ENCODE measurements at regions not wholly inside any gene's neighbourhood (a gene's known extent, or its start where the extent isn't known, plus 50 kb on each side); places are given as distances from the start of the nearest gene placed in this dataset.
"Not testable (repeated sequence)": the region's sequence is repeated elsewhere in the genome, so short reads cannot be mapped to it uniquely, and the experiment has no call there.

DNA sequence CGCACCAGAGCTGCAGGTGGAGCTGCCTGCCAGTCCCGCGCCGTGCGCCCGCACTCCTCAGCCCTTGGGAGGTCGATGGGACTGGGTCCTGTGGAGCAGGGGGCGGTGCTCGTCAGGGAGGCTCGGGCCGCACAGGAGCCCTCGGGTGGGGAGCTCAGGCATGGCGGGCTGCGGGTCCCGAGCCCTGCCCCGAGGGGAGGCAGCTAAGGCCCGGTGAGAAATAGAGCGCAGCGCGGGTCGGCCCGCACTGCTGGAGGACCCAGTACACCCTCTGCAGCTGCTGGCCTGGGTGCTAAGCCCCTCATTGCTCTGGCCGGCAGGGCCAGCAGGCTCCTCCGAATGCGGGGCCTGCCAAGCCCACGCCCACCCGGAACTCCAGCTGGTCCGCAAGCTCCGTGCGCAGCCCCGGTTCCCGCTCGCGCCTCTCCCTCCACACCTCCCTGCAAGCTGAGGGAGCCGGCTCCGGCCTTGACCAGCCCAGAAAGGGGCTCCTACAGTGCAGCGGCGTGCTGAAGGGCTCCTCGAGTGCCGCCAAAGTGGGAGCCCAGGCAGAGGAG lies 403.7 kb upstream of the KLHL1 start:
- DNase-seq (ENCODE audit: low spot score); intact Hi-C loops (cut with micrococcal nuclease); H3K36me3 Mint-ChIP-seq (ENCODE audit: low read depth); H3K27me3 Mint-ChIP-seq (ENCODE audit: low read depth); H3K27ac Mint-ChIP-seq; H3K4me3 Mint-ChIP-seq (ENCODE audit: low read depth); H3K4me1 Mint-ChIP-seq (ENCODE audit: low read depth): not testable (repeated sequence)
- peaks cover 25% of the 10 kb centered on the region for H3K9me3 Mint-ChIP-seq

- H3K27me3 Mint-ChIP-seq (ENCODE audit: low read depth) = no peaks in the 10 kb centered on the region
- H3K36me3 Mint-ChIP-seq (ENCODE audit: low read depth) = no peaks in the 10 kb centered on the region
- peaks cover 32% of the 10 kb centered on the region for H3K9me3 Mint-ChIP-seq
- H3K4me1 Mint-ChIP-seq (ENCODE audit: low read depth) = no peaks in the 10 kb centered on the region
- intact Hi-C loops (cut with micrococcal nuclease) = no loop called here
- no peak overlapping the region for H3K4me3 Mint-ChIP-seq (ENCODE audit: low read depth)
- DNase-seq (ENCODE audit: low spot score) = no peak
- no peak overlapping the region for H3K27ac Mint-ChIP-seq
Observed at GRCh38 chr13:70505809-70506208, 397.6 kb upstream of the KLHL1 start.

- Mint-ChIP-seq H3K36me3 (ENCODE audit: low read depth) (no peaks in the 10 kb centered on the region), H3K4me1 (ENCODE audit: low read depth) (no peaks in the 10 kb centered on the region), H3K27ac (no peak overlapping the region), H3K4me3 (ENCODE audit: low read depth) (no peak overlapping the region), H3K27me3 (ENCODE audit: low read depth) (no peaks in the 10 kb centered on the region), H3K9me3 (peaks cover 15% of the 10 kb centered on the region)
- intact Hi-C loops (cut with micrococcal nuclease) = no loop called here
- DNase-seq (ENCODE audit: low spot score) = no peak
Observed at GRCh38 chr13:70502944-70503343, 394.7 kb upstream of the KLHL1 start.

DNA sequence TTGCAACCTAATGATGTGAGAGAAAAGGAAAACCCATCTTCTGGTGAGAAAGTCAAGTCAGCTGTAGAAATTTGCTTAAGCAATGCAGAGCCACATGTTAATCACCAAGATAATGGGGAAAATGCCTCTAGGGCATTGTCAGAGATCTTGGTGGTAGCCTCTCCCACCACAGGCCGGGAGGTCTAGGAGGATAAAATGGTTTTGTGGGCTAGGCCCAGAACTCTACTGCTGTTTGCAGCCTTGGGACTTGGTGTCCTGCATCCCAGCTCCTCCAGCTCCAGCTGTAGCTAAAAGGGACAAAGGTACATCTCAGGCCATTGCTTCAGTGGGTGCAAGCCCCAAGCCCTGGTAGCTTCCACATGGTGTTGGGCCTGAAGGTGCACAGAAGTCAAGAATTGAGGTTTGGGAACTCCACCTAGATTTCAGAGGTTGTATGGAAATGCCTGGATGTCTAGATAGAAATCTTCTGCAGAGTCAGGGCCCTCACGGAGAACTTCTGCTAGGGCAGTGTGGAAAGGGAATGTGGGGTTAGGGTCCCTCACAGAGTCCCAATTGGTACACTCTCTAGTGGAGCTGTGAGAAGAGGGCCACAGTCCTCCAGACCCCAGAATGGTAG lies 382.2 kb upstream of the KLHL1 start:
- intact Hi-C loops (cut with micrococcal nuclease) = no loop called here
- DNase-seq (ENCODE audit: low spot score) = no peak
- no peak overlapping the region for H3K4me3 Mint-ChIP-seq (ENCODE audit: low read depth)
- H3K27me3 Mint-ChIP-seq (ENCODE audit: low read depth) = no peaks in the 10 kb centered on the region
- peaks cover 46% of the 10 kb centered on the region for H3K9me3 Mint-ChIP-seq
- H3K27ac Mint-ChIP-seq = no peak overlapping the region
- H3K4me1 Mint-ChIP-seq (ENCODE audit: low read depth) = no peaks in the 10 kb centered on the region
- no peaks in the 10 kb centered on the region for H3K36me3 Mint-ChIP-seq (ENCODE audit: low read depth)

- intact Hi-C loops (cut with micrococcal nuclease) = no loop called here
- Mint-ChIP-seq H3K27me3 (ENCODE audit: low read depth) (no peaks in the 10 kb centered on the region), H3K9me3 (peaks cover 18% of the 10 kb centered on the region), H3K27ac (no peak overlapping the region), H3K36me3 (ENCODE audit: low read depth) (no peaks in the 10 kb centered on the region), H3K4me3 (ENCODE audit: low read depth) (no peak overlapping the region), H3K4me1 (ENCODE audit: low read depth) (no peaks in the 10 kb centered on the region)
- no peak for DNase-seq (ENCODE audit: low spot score)
Observed at GRCh38 chr13:70484931-70485330, 376.7 kb upstream of the KLHL1 start.

DNA sequence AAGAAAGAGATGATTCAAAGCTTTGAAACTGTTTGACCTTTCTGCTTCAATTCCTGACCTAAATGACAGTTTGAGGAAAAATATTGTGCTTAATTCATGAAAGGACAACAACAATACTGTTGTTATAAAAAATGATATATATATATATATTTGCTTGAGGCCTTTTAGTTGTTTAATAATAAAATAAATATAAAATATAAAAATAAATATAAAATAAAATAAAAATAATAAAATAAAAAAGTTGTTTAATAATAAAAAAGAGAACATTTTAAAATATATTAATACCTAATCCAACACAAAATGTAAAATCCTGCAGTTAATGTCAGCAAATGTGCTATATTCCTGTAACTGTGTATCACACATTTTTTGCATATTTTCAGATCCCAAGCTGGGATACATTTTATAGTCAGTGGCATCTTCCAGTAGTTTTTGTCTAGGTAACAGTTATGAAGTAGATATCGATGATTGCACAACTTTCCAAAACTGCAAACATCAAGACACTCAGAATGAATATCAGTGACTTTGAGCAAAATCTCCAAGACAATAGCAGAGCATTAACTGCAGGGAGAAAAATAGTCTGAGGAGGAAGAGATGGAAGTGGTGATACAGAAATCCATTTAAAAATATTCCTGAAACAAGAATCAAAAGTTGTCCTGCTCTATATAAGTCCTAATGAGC lies 375.5 kb upstream of the KLHL1 start:
- Mint-ChIP-seq H3K4me1 (ENCODE audit: low read depth) (no peaks in the 10 kb centered on the region), H3K27me3 (ENCODE audit: low read depth) (no peaks in the 10 kb centered on the region), H3K9me3 (peaks cover 16% of the 10 kb centered on the region), H3K27ac (no peak overlapping the region), H3K36me3 (ENCODE audit: low read depth) (no peaks in the 10 kb centered on the region), H3K4me3 (ENCODE audit: low read depth) (no peak overlapping the region)
- DNase-seq (ENCODE audit: low spot score) = no peak
- intact Hi-C loops (cut with micrococcal nuclease) = no loop called here

DNA sequence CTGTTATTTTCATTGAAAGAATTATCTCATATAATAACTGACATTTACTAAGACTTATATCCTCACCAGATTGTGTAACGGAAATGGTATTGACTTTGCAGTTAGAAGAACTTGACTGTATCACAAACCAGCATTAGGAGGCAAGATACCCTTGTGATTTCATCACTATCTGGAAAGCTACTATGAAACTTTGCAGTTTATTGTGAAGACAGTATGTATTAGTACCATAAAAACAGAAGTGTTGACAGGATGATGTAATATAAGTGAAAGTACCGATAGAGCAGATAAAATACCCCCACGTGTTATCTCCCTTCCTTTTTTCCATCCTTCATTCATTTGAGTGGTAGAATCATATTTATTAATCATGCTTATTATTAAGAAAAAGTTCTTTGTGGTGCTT lies 365.7 kb upstream of the KLHL1 start:
- no peaks in the 10 kb centered on the region for H3K4me1 Mint-ChIP-seq (ENCODE audit: low read depth)
- DNase-seq (ENCODE audit: low spot score) = no peak
- H3K27me3 Mint-ChIP-seq (ENCODE audit: low read depth) = no peaks in the 10 kb centered on the region
- no peak overlapping the region for H3K27ac Mint-ChIP-seq
- intact Hi-C loops (cut with micrococcal nuclease) = no loop called here
- H3K4me3 Mint-ChIP-seq (ENCODE audit: low read depth) = no peak overlapping the region
- H3K36me3 Mint-ChIP-seq (ENCODE audit: low read depth) = no peaks in the 10 kb centered on the region
- peaks cover 12% of the 10 kb centered on the region for H3K9me3 Mint-ChIP-seq

DNA sequence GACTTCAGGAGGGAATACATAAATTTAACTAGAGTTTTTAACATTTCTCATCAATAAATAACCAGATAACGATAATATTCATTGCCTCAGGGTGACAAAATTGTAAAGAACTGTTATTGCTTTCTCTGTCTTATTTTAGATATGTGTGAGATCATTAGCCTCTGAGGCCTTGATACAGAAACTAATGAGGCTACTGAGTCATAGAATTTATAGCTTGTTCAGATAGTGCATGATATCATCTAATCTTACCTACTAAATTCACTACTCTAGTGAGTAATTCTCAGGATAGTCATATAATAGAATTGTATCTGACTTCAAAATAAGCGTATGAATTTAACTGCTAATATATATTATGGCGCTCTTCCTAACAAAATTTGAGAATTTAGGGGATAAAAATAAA lies 360.8 kb upstream of the KLHL1 start:
- no peak overlapping the region for H3K27ac Mint-ChIP-seq
- peaks cover 3% of the 10 kb centered on the region for H3K9me3 Mint-ChIP-seq
- no peaks in the 10 kb centered on the region for H3K27me3 Mint-ChIP-seq (ENCODE audit: low read depth)
- no peak for DNase-seq (ENCODE audit: low spot score)
- H3K4me3 Mint-ChIP-seq (ENCODE audit: low read depth) = no peak overlapping the region
- H3K4me1 Mint-ChIP-seq (ENCODE audit: low read depth) = no peaks in the 10 kb centered on the region
- intact Hi-C loops (cut with micrococcal nuclease) = no loop called here
- H3K36me3 Mint-ChIP-seq (ENCODE audit: low read depth) = no peaks in the 10 kb centered on the region

GRCh38 chr13:70457474-70457873 lies 349.2 kb upstream of the KLHL1 start:
- Mint-ChIP-seq H3K4me3 (ENCODE audit: low read depth) (no peak overlapping the region), H3K9me3 (peaks cover 38% of the 10 kb centered on the region), H3K27me3 (ENCODE audit: low read depth) (no peaks in the 10 kb centered on the region), H3K4me1 (ENCODE audit: low read depth) (no peaks in the 10 kb centered on the region), H3K36me3 (ENCODE audit: low read depth) (no peaks in the 10 kb centered on the region), H3K27ac (no peak overlapping the region)
- intact Hi-C loops (cut with micrococcal nuclease) = no loop called here
- no peak for DNase-seq (ENCODE audit: low spot score)

DNA sequence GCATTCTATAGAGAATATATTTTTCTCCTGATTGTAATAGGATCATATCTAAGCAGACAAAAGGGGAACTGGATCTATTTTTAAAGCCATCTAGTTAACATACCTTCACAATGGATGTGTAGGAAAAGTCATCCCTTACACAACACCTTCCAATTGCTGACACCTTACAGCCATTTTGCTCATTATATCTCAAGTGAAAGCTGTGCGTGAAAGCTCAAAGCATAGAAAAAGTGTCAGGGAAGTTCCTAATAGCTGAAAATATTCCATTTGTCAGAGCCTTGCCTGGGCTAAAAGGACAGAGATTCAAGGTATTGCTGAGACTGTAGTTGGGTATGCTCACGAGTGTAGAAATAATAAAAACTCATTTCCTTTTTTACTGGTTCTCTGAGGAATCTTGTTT lies 340.6 kb upstream of the KLHL1 start:
- DNase-seq (ENCODE audit: low spot score) = no peak
- no peaks in the 10 kb centered on the region for H3K36me3 Mint-ChIP-seq (ENCODE audit: low read depth)
- H3K27ac Mint-ChIP-seq = no peak overlapping the region
- H3K4me3 Mint-ChIP-seq (ENCODE audit: low read depth) = no peak overlapping the region
- H3K9me3 Mint-ChIP-seq = peaks cover 27% of the 10 kb centered on the region
- intact Hi-C loops (cut with micrococcal nuclease) = no loop called here
- H3K27me3 Mint-ChIP-seq (ENCODE audit: low read depth) = no peaks in the 10 kb centered on the region
- H3K4me1 Mint-ChIP-seq (ENCODE audit: low read depth) = no peaks in the 10 kb centered on the region

DNA sequence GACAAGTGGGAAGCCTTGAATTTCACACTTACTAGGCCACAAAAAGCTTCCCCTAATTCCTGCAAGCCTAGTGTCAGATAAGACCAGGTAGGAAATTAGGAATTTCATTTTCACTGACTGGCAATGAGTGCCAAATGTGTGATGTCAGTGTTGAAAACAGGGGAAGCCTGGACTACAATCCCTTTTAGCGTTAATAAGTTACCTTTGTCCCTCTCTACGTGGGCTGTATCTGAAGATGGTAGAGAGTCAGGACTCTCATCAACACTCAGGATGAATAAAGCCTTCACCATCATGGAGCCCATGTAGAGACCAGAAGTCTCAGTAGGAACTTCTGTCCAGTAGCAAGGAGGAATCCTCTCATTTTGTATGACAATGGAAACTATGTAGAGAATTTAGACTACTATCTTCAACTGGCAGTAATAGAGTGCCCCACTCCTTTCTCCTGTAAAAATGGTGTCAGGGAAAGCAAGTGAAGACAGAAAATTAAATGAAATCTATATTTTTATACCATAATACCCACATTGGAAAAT lies 324.1 kb upstream of the KLHL1 start:
- Mint-ChIP-seq H3K9me3 (peaks cover 18% of the 10 kb centered on the region), H3K27ac (no peak overlapping the region), H3K27me3 (ENCODE audit: low read depth) (no peaks in the 10 kb centered on the region), H3K36me3 (ENCODE audit: low read depth) (no peaks in the 10 kb centered on the region), H3K4me3 (ENCODE audit: low read depth) (no peak overlapping the region), H3K4me1 (ENCODE audit: low read depth) (no peaks in the 10 kb centered on the region)
- intact Hi-C loops (cut with micrococcal nuclease) = no loop called here
- no peak for DNase-seq (ENCODE audit: low spot score)

GRCh38 chr13:70430256-70430655 lies 322.0 kb upstream of the KLHL1 start:
- intact Hi-C loops (cut with micrococcal nuclease) = no loop called here

DNA sequence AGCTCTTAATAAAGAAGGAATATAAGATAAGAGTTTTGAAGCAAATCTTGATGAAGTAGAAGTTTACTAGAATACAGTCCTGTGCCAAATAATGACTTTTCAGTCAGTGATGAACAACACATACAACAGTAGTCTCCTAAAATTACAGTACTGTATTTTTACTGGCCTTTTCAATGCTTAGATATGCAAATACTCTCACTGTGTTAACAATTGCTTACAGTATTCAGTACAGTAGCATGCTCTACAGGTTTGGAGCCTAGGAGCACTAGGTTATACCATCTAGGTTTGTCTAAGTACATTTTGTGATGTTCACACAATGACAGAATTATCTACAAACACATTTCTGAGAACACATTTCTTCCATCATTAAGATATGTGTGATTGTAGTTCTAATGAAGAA lies 316.7 kb upstream of the KLHL1 start:
- intact Hi-C loops (cut with micrococcal nuclease) = no loop called here
- peaks cover 3% of the 10 kb centered on the region for H3K36me3 Mint-ChIP-seq (ENCODE audit: low read depth)
- H3K9me3 Mint-ChIP-seq = peaks cover 7% of the 10 kb centered on the region
- no peak for DNase-seq (ENCODE audit: low spot score)
- peaks cover 2% of the 10 kb centered on the region for H3K4me1 Mint-ChIP-seq (ENCODE audit: low read depth)
- no peaks in the 10 kb centered on the region for H3K27me3 Mint-ChIP-seq (ENCODE audit: low read depth)
- no peak overlapping the region for H3K27ac Mint-ChIP-seq
- no peak overlapping the region for H3K4me3 Mint-ChIP-seq (ENCODE audit: low read depth)

More at GRCh38 chr13:70430256-70430655, 322.0 kb upstream of the KLHL1 start:
- H3K9me3 Mint-ChIP-seq = peaks cover 20% of the 10 kb centered on the region
- H3K36me3 Mint-ChIP-seq (ENCODE audit: low read depth) = no peaks in the 10 kb centered on the region
- H3K4me1 Mint-ChIP-seq (ENCODE audit: low read depth) = no peaks in the 10 kb centered on the region
- DNase-seq (ENCODE audit: low spot score) = no peak
- H3K4me3 Mint-ChIP-seq (ENCODE audit: low read depth) = no peak overlapping the region
- H3K27ac Mint-ChIP-seq = no peak overlapping the region
- H3K27me3 Mint-ChIP-seq (ENCODE audit: low read depth) = no peaks in the 10 kb centered on the region

All from activated T-helper 2 cell treated with anti-CD3 and anti-CD28 coated beads, Interferon-gamma antibody, Interleukin-2, Interleukin-4, amounts not matched to agents 10 μg/mL and 5 μg/mL and 100 μg/mL, durations not matched to agents 14 hours and 24 hours and 36 hours (primary cell).